Neuronal stem cell (in vitro differentiated cells): ENCODE measurements at regions not wholly inside any gene's neighbourhood (a gene's known extent, or its start where the extent isn't known, plus 50 kb on each side); places are given as distances from the start of the nearest gene placed in this dataset.

Experiments used
- DNase-seq: peaks from one replicate; pipeline ENCODE4 v3.0.0-alpha.2; 2013; ENCODE audit warnings: low spot score
- H2AFZ ChIP-seq: one replicate; pipeline ENCODE4 v1.6.1; 2013; ENCODE audit warnings: mild to moderate bottlenecking, low read length, inconsistent platforms
- H2AK5ac ChIP-seq: 2 replicates; pipeline ENCODE4 v1.6.1; 2013; ENCODE audit warnings: low read depth, mild to moderate bottlenecking, inconsistent platforms, low read length, moderate library complexity, mixed read lengths
- H2BK120ac ChIP-seq: 2 replicates; pipeline ENCODE4 v1.6.1; 2013; ENCODE audit warnings: low read depth, mild to moderate bottlenecking, inconsistent platforms, low read length, moderate library complexity, mixed read lengths
- H2BK12ac ChIP-seq: one replicate; pipeline ENCODE4 v1.6.1; 2013; ENCODE audit warnings: low read length, inconsistent platforms
- H2BK15ac ChIP-seq: 2 replicates; pipeline ENCODE4 v1.6.1; 2013; ENCODE audit warnings: mild to moderate bottlenecking, low read length, inconsistent platforms, mixed read lengths
- H2BK5ac ChIP-seq: one replicate; pipeline ENCODE4 v1.6.1; 2013; ENCODE audit warnings: inconsistent platforms, mild to moderate bottlenecking, low read length, moderate library complexity
- H3K14ac ChIP-seq: one replicate; pipeline ENCODE4 v1.6.1; 2013; ENCODE audit warnings: low read length, inconsistent platforms
- H3K18ac ChIP-seq: 2 replicates; pipeline ENCODE4 v1.6.1; 2013; ENCODE audit warnings: low read length, inconsistent platforms
- H3K23ac ChIP-seq: 2 replicates; pipeline ENCODE4 v1.6.1; 2013; ENCODE audit warnings: low read depth, mild to moderate bottlenecking, mixed read lengths, low read length, inconsistent platforms; ENCODE audit not compliant: poor library complexity
- H3K27ac ChIP-seq: replicated peaks from 3 replicates; pipeline ENCODE4 v1.5.1; 2013; ENCODE audit warnings: low read length, inconsistent platforms
- H3K27me3 ChIP-seq, 3 experiments: 2 replicates each; pipeline ENCODE4 v1.6.1; 2013; ENCODE audit warnings: low read length in 3 of 3, mild to moderate bottlenecking in 2 of 3, inconsistent platforms in 1 of 3, low read depth in 1 of 3, mixed read lengths in 1 of 3, moderate library complexity in 1 of 3; ENCODE audit not compliant: control insufficient read depth in 3 of 3, insufficient read depth in 3 of 3
- H3K36me3 ChIP-seq, 2 donors: replicated peaks in 1 of 2; 2 replicates each; pipeline ENCODE4 v1.6.1; 2013; ENCODE audit warnings: low read length in 2 of 2; ENCODE audit not compliant: control insufficient read depth in 2 of 2, insufficient read depth in 2 of 2
- H3K4ac ChIP-seq: 2 replicates; pipeline ENCODE4 v1.6.1; 2013; ENCODE audit warnings: inconsistent platforms, mild to moderate bottlenecking, low read length, moderate library complexity
- H3K4me1 ChIP-seq, 2 donors: 1 replicate in 1 of 2; 2 replicates in 1 of 2; pipeline ENCODE4 v1.6.1; 2013; ENCODE audit warnings: low read length in 2 of 2, low read depth in 1 of 2; ENCODE audit not compliant: control insufficient read depth in 2 of 2, insufficient read depth in 1 of 2
- H3K4me2 ChIP-seq: one replicate; pipeline ENCODE4 v1.6.1; 2013; ENCODE audit warnings: mild to moderate bottlenecking, low read length, inconsistent platforms; ENCODE audit not compliant: insufficient read depth, poor library complexity, severe bottlenecking
- H3K4me3 ChIP-seq, 2 donors: 2 replicates each; pipeline ENCODE4 v1.5.1; 2013; ENCODE audit warnings: low read length in 2 of 2, mild to moderate bottlenecking in 2 of 2, inconsistent platforms in 1 of 2, moderate library complexity in 1 of 2
- H3K79me1 ChIP-seq: one replicate; pipeline ENCODE4 v1.6.1; 2013; ENCODE audit warnings: low read depth, mild to moderate bottlenecking, inconsistent platforms, low read length, moderate library complexity
- H3K9ac ChIP-seq: one replicate; pipeline ENCODE4 v1.6.1; 2013; ENCODE audit warnings: mild to moderate bottlenecking, low read depth, low read length, inconsistent platforms; ENCODE audit not compliant: poor library complexity
- H3K9me3 ChIP-seq, 2 donors: replicated peaks in 1 of 2; 2 replicates each; pipeline versions ENCODE3 to v1.6.1; 2013; ENCODE audit warnings: low read length in 2 of 2, mild to moderate bottlenecking in 2 of 2, inconsistent platforms in 1 of 2, low read depth in 1 of 2, mixed read lengths in 1 of 2, moderate library complexity in 1 of 2; ENCODE audit not compliant: control insufficient read depth in 2 of 2, insufficient read depth in 1 of 2
- H4K8ac ChIP-seq: one replicate; pipeline ENCODE4 v1.6.1; 2013; ENCODE audit warnings: low read depth, mild to moderate bottlenecking, inconsistent platforms, low read length, moderate library complexity
- H4K91ac ChIP-seq: one replicate; pipeline ENCODE4 v1.6.1; 2013; ENCODE audit warnings: low read length, low read depth, mild to moderate bottlenecking, inconsistent platforms; ENCODE audit not compliant: poor library complexity
- WGBS, 2 donors: extraction: QIAGEN DNeasy Blood & Tissue Kit; methylation state at CpG; one replicate each; pipeline ENCODE4 v1.1.7; 2013; ENCODE audit warnings: missing lambda C conversion rate in 2 of 2, mixed read lengths in 1 of 2; ENCODE audit not compliant: insufficient read length in 2 of 2, insufficient replicate concordance in 1 of 2; ENCODE audit errors: extremely low coverage in 2 of 2; 5-methylcytosine and 5-hydroxymethylcytosine counted together

GRCh38 chr5:8868283-8868682 lies 677.6 kb downstream of the SEMA5A start:
- no peak overlapping the region for H2BK5ac ChIP-seq
- no peak overlapping the region for H3K9ac ChIP-seq
- DNase-seq = no peak
- H3K4me1 ChIP-seq = peaks cover 0 to 9% of the 10 kb centered on the region in 2 donors
- no CpG with 5 or more reads among the region's 1 CpG for WGBS, 2 donors
- H2BK12ac ChIP-seq = no peak overlapping the region
- H3K36me3 ChIP-seq = no peaks in the 10 kb centered on the region
- H3K4ac ChIP-seq = no peak overlapping the region
- no peak overlapping the region for H3K14ac ChIP-seq
- no peak overlapping the region for H2AK5ac ChIP-seq
- H3K23ac ChIP-seq = no peak overlapping the region
- H3K27ac ChIP-seq = no peak overlapping the region
- H3K4me3 ChIP-seq = no peak overlapping the region
- no peak overlapping the region for H3K18ac ChIP-seq
- no peak overlapping the region for H4K91ac ChIP-seq
- no peaks in the 10 kb centered on the region for H3K27me3 ChIP-seq
- no peak overlapping the region for H3K4me2 ChIP-seq
- H3K9me3 ChIP-seq = peaks cover 0 to 2% of the 10 kb centered on the region in 2 donors
- H2AFZ ChIP-seq = no peak overlapping the region
- H2BK120ac ChIP-seq = no peak overlapping the region
- no peak overlapping the region for H2BK15ac ChIP-seq
- H3K79me1 ChIP-seq = no peaks in the 10 kb centered on the region
- H4K8ac ChIP-seq = no peak overlapping the region

- WGBS, 2 donors = no CpG with 5 or more reads among the region's 12 CpGs
- H3K9ac ChIP-seq = no peak overlapping the region
- no peak overlapping the region for H2BK5ac ChIP-seq
- H4K8ac ChIP-seq = no peak overlapping the region
- no peak overlapping the region for H4K91ac ChIP-seq
- no peak overlapping the region for H3K27ac ChIP-seq
- DNase-seq = no peak
- H3K27me3 ChIP-seq = no peaks in the 10 kb centered on the region
- H3K9me3 ChIP-seq = no peaks in the 10 kb centered on the region
- H3K4me1 ChIP-seq = peaks cover 0 to 9% of the 10 kb centered on the region in 2 donors
- no peak overlapping the region for H2AFZ ChIP-seq
- no peaks in the 10 kb centered on the region for H3K79me1 ChIP-seq
- no peak overlapping the region for H3K4ac ChIP-seq
- no peak overlapping the region for H2BK12ac ChIP-seq
- H3K23ac ChIP-seq = no peak overlapping the region
- no peak overlapping the region for H3K18ac ChIP-seq
- no peak overlapping the region for H3K4me3 ChIP-seq
- H3K14ac ChIP-seq = no peak overlapping the region
- no peak overlapping the region for H2BK15ac ChIP-seq
- H2AK5ac ChIP-seq = no peak overlapping the region
- H2BK120ac ChIP-seq = no peak overlapping the region
- no peaks in the 10 kb centered on the region for H3K36me3 ChIP-seq
- H3K4me2 ChIP-seq = no peak overlapping the region
Observed at GRCh38 chr5:8869932-8870331, 675.9 kb downstream of the SEMA5A start.

- Histone ChIP-seq H2BK12ac (no peak overlapping the region), H4K8ac (no peak overlapping the region), H3K27ac (no peak overlapping the region), H3K36me3 (no peaks in the 10 kb centered on the region), H3K9me3 (no peaks in the 10 kb centered on the region), H3K9ac (no peak overlapping the region), H4K91ac (no peak overlapping the region), H3K4me1 (peaks cover 0 to 8% of the 10 kb centered on the region in 2 donors), H2AFZ (no peak overlapping the region), H2BK5ac (no peak overlapping the region), H3K23ac (no peak overlapping the region), H3K79me1 (no peaks in the 10 kb centered on the region), H3K4ac (no peak overlapping the region), H3K14ac (no peak overlapping the region), H2BK120ac (no peak overlapping the region), H3K4me2 (no peak overlapping the region), H2BK15ac (no peak overlapping the region), H2AK5ac (no peak overlapping the region), H3K4me3 (no peak overlapping the region), H3K27me3 (no peaks in the 10 kb centered on the region), H3K18ac (peak overlapping the region; percentile 69)
- WGBS, 2 donors = no CpG with 5 or more reads among the region's 20 CpGs
- no peak for DNase-seq
Observed at GRCh38 chr5:8870349-8870958, 675.4 kb downstream of the SEMA5A start.

DNA sequence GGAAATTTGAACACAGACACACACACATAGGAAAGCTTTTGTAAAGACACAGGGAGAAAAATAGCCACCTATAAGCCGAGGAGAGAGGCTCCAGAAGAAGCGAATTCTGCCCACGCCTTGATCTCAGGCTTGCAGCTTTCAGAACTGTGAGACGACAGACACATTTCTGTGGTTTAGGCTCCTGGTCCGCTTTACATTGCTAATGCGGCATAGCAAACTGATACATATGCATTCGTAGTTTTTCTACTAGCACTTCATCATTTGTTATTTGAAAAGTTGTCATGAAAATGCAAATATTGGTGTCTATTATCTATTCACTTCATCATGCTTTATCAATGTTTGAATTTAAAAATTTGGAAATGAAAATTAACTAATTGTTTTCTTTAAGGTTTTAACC lies 674.9 kb downstream of the SEMA5A start:
- no peak overlapping the region for H3K4me3 ChIP-seq
- DNase-seq = no peak
- H3K27me3 ChIP-seq = no peaks in the 10 kb centered on the region
- H2BK120ac ChIP-seq = no peak overlapping the region
- H2BK5ac ChIP-seq = no peak overlapping the region
- H3K9ac ChIP-seq = no peak overlapping the region
- no peak overlapping the region for H3K4ac ChIP-seq
- no peak overlapping the region for H2AK5ac ChIP-seq
- no peak overlapping the region for H4K8ac ChIP-seq
- H3K36me3 ChIP-seq = no peaks in the 10 kb centered on the region
- H3K4me1 ChIP-seq = peaks cover 0 to 4% of the 10 kb centered on the region in 2 donors
- H2AFZ ChIP-seq = no peak overlapping the region
- no peak overlapping the region for H3K27ac ChIP-seq
- H2BK15ac ChIP-seq = no peak overlapping the region
- H2BK12ac ChIP-seq = no peak overlapping the region
- no peak overlapping the region for H3K23ac ChIP-seq
- H3K18ac ChIP-seq = no peak overlapping the region
- H3K4me2 ChIP-seq = no peak overlapping the region
- no peak overlapping the region for H4K91ac ChIP-seq
- H3K79me1 ChIP-seq = no peaks in the 10 kb centered on the region
- no peak overlapping the region for H3K14ac ChIP-seq
- H3K9me3 ChIP-seq = no peaks in the 10 kb centered on the region
- no CpG with 5 or more reads among the region's 7 CpGs for WGBS, 2 donors
